Uterus (tissue), 3 donors: ENCODE measurements at regions not wholly inside any gene's neighbourhood (a gene's known extent, or its start where the extent isn't known, plus 50 kb on each side); places are given as distances from the start of the nearest gene placed in this dataset.

ENCODE experiments used
- DNase-seq, 2 donors: peaks; one replicate each; pipeline ENCODE4 v3.0.0-alpha.2; 2019 to 2020
- H3K27ac ChIP-seq, 2 donors: fragments of 200-600 bp; sonication (generic); 1 replicate in 1 of 2; 2 replicates in 1 of 2; pipeline ENCODE4 v1.5.1; 2016 to 2018
- H3K27me3 ChIP-seq, 2 donors: fragments of 200-600 bp; sonication (generic); one replicate each; pipeline ENCODE4 v1.5.1; 2018 to 2019; ENCODE audit warnings: control low read depth in 1 of 2
- H3K36me3 ChIP-seq, 2 donors: fragments of 200-600 bp; sonication (generic); one replicate each; pipeline ENCODE4 v1.5.1; 2019; ENCODE audit warnings: control low read depth in 1 of 2
- H3K4me1 ChIP-seq, 2 donors: fragments of 200-600 bp; sonication (generic); one replicate each; pipeline ENCODE4 v1.5.1; 2018 to 2019; ENCODE audit warnings: control low read depth in 1 of 2
- H3K4me3 ChIP-seq, 2 donors: fragments of 200-600 bp; sonication (generic); 1 replicate in 1 of 2; 2 replicates in 1 of 2; pipeline ENCODE4 v1.5.1; 2018 to 2019; ENCODE audit warnings: mild to moderate bottlenecking in 1 of 2
- H3K9me3 ChIP-seq, 2 donors: fragments of 200-600 bp; sonication (generic); one replicate each; pipeline ENCODE4 v1.5.1; 2019; ENCODE audit warnings: control low read depth in 1 of 2
- CTCF ChIP-seq, 4 experiments: fragments of 200-600 bp in 2 of 4; fragments of 450-650 bp in 2 of 4; sonication (generic) in 2 of 4; IDR thresholded peaks; one replicate each; pipeline ENCODE4 v1.5.1; 2016 to 2019; ENCODE audit warnings: antibody characterized with exemption in 4 of 4, mild to moderate bottlenecking in 2 of 4, moderate library complexity in 1 of 4
- POLR2A ChIP-seq, 2 donors: fragments of 450-650 bp; IDR thresholded peaks; one replicate each; pipeline ENCODE4 v1.6.1; 2016; ENCODE audit warnings: antibody characterized with exemption in 2 of 2, mild to moderate bottlenecking in 1 of 2, moderate library complexity in 1 of 2
- intact Hi-C: fragments of 100-400 bp; cut with DNase I; formaldehyde crosslinking; loops from one replicate; pipeline ENCODE4 v1.15.1; 2023; ENCODE audit warnings: low total_unique reads
- donor health status: DM: yes; HTN: yes; CAD: no.

- TF ChIP-seq CTCF (IDR thresholded peaks at IDR 0.05) (no peak), POLR2A (IDR thresholded peaks at IDR 0.05) (no peak)
These were observed 243.1 kb downstream of the PRDM2 start for GRCh38 chr1:13943055-13943454.

GRCh38 chr1:13945856-13946255 lies 245.9 kb downstream of the PRDM2 start:
- Histone ChIP-seq H3K4me3 (no peak overlapping the region), H3K4me1 (no peaks in the 10 kb centered on the region), H3K27ac (no peak overlapping the region), H3K9me3 (no peaks in the 10 kb centered on the region), H3K27me3 (no peaks in the 10 kb centered on the region), H3K36me3 (no peaks in the 10 kb centered on the region)
- intact Hi-C loops: no loop called here
- TF ChIP-seq POLR2A (IDR thresholded peaks at IDR 0.05) (no peak), CTCF (IDR thresholded peaks at IDR 0.05) (no peak)
- no peak for DNase-seq

More at GRCh38 chr1:13943055-13943454, 243.1 kb downstream of the PRDM2 start:
- Histone ChIP-seq H3K4me3 (no peak overlapping the region), H3K27me3 (no peaks in the 10 kb centered on the region), H3K36me3 (no peaks in the 10 kb centered on the region), H3K9me3 (no peaks in the 10 kb centered on the region), H3K4me1 (no peaks in the 10 kb centered on the region), H3K27ac (no peak overlapping the region)
- intact Hi-C loops: no loop called here
- DNase-seq: no peak

- Histone ChIP-seq H3K9me3 (no peaks in the 10 kb centered on the region), H3K4me1 (no peaks in the 10 kb centered on the region), H3K4me3 (no peak overlapping the region), H3K27me3 (no peaks in the 10 kb centered on the region), H3K27ac (peak overlapping the region in 1 of 2 donors; percentile 70), H3K36me3 (no peaks in the 10 kb centered on the region)
- TF ChIP-seq POLR2A (IDR thresholded peaks at IDR 0.05) (no peak), CTCF (IDR thresholded peaks at IDR 0.05) (no peak)
- intact Hi-C loops: no loop called here
- no peak for DNase-seq
These were observed 247.7 kb downstream of the PRDM2 start for GRCh38 chr1:13947658-13948057.

GRCh38 chr1:13948396-13948795 lies 248.4 kb downstream of the PRDM2 start:
- Histone ChIP-seq H3K4me3 (no peak overlapping the region), H3K4me1 (no peaks in the 10 kb centered on the region), H3K27ac (peak overlapping the region; percentile 15 to 70), H3K27me3 (no peaks in the 10 kb centered on the region), H3K9me3 (no peaks in the 10 kb centered on the region), H3K36me3 (no peaks in the 10 kb centered on the region)
- TF ChIP-seq POLR2A (IDR thresholded peaks at IDR 0.05) (no peak), CTCF (IDR thresholded peaks at IDR 0.05) (no peak)
- intact Hi-C loops: no loop called here
- no peak for DNase-seq

GRCh38 chr1:13948888-13949391 lies 249.0 kb downstream of the PRDM2 start:
- intact Hi-C loops: no loop called here
- H3K4me3 ChIP-seq: no peak overlapping the region

More at GRCh38 chr1:13948888-13949391, 249.0 kb downstream of the PRDM2 start:
- TF ChIP-seq CTCF (IDR thresholded peaks at IDR 0.05) (no peak), POLR2A (IDR thresholded peaks at IDR 0.05) (no peak)
- Histone ChIP-seq H3K27me3 (no peaks in the 10 kb centered on the region), H3K27ac (peak overlapping the region in 1 of 2 donors; percentile 70), H3K36me3 (no peaks in the 10 kb centered on the region), H3K9me3 (no peaks in the 10 kb centered on the region), H3K4me1 (no peaks in the 10 kb centered on the region)
- peak; percentile 30 to 38 for DNase-seq
